Ureter (tissue), 1 donor: ENCODE measurements at regions not wholly inside any gene's neighbourhood (a gene's known extent, or its start where the extent isn't known, plus 50 kb on each side); places are given as distances from the start of the nearest gene placed in this dataset.

Experiments
- DNase-seq: peaks from one replicate; pipeline ENCODE4 v3.0.0-alpha.2; 2020; ENCODE audit warnings: low spot score
- donor health status: DM: yes; HTN: yes; CAD: no.

DNA sequence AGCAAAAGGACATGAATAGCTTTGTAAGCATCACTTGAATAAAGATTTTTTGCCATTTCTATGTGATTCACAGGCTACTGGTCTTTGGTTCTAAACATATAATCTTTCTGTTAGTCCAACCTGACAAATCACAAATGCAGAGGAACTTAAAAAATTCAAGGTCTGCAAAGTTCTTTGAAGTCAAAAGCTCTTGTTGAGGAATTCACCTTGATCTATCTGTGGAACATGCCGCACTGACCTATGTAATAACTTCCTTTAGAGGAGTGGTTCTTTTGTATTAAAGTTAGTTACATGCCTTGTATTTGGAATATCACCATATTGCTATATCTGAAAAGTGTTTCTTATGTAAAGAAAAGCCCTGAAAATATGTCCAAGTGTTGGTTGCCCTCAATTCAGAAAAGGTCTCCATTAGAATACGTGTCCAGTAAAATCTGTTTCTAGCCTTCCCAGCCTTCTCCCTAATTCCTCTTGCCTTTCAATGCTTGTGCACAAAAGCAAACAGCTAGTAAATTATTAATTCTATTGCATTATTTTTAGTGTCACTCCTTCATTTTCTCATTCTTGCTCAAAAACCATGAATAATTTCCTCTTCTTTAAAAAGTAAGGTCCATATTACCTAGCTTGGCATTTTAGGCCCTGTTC lies 1192.8 kb downstream of the FLRT2 start:
- DNase-seq, result no peak

DNA sequence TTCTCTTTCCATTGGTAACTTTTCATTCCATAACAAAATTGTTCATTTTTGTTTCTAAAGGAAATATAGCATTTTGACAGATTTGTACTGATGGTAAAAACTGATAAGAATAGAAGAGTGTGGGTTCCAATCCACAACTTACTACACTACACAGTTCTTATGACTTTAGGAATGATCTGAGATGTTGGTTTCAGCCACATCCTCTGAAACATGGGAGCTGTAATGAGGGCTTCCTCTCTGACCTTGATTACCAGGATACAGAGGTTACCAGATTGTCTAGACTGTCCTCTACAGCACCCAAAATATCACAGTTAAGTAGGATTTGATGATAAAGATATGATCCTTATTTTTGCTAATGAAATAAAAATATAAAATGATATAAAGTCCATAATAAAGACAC lies 1184.6 kb downstream of the FLRT2 start:
- no peak for DNase-seq

DNA sequence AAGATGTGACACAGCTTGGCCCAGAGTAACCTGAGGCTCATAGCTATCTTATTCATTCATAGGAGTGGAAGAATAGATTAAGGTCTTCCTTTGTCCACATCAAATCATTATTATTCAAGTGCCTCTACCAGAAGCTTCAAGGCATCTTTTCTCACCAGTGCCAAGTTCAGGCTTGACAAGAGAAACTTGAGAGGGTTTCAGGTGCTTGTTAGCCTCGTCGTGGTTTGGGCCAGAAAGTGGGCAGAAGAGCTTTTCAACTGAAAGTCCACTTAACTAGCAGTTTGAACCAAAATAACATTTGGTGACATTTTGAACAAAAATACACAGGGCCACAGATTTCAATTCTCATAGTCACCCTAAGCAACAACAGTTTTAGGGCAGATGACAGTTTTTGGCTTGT lies 1184.2 kb downstream of the FLRT2 start:
- DNase-seq, result no peak

DNA sequence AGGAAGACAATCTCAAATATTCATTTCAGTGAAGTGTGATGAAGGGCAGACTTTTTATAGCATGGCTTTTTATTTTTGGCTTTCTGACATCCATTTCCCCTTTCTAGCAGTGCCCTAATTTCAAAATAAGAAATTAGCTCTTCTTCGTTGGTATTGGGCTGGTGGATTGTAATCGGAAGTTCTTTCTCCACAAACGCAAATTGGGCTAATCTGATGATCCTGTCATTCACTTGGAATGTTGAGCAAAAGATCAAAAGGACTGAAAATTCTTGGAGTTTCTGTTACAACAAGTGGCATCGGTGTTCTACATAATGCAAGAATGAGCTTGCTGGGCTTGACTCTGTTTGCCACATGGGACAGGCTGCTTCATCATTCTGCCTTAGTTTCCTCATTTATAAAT lies 1182.8 kb downstream of the FLRT2 start:
- no peak for DNase-seq

DNA sequence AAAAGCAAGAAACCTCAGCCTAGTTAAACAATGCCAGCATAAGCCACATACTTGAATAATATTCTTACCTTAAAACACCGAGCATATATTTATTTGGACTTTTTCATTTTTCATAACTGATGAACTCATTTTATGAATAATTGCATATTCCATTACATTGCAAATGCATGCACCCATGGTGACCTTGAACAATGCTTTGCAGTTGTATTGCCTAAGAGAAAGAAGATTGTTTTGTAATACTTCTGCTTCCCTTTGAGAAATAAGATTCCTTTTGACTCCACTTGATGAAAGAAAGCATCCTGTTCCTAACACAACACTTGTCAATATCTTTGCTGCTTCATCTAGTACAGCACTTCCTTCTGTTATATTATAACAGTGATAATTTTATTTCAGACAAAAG lies 1182.2 kb downstream of the FLRT2 start:
- no peak for DNase-seq

DNA sequence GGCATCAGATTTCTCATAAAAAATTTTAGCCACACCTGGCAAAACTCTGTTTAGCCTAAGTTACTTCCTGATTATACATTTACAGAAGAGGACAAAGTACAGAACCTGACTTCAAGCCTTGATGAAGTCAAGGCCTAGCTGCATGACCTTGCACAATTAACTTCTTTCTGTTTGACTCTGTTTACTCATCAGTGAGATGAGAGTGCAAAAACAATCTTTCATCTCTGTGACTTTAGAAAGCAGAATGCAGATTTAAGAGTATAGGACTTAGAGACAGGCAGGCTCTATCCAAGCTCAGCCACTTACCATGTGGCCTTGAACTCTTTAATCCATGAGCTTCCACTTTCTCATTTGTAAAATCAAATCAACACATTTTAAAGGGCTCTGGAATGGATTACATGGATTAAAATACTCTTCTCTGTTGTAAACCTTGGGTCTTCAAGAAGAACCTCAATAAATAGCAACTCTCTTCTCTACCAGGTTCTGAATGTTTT lies 1178.9 kb downstream of the FLRT2 start:
- DNase-seq, result no peak

DNA sequence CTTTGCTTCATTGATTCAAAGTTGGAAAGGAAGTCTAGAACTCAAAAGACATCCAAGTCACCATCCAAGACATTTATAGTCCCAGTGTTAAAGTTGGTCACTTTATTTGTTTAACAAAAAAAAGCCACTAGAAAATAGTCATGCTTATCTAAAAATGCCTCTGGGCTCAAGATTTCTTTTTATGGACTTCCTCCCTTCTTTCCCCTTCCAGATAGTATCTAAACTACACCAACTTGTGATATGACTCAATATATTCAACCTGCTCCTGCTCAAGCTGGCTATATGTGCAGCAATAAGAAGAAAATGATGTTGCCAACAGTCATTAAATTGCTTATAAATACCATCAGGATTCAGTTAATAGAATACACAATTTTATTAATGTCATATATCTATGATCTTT lies 1177.1 kb downstream of the FLRT2 start:
- no peak for DNase-seq

DNA sequence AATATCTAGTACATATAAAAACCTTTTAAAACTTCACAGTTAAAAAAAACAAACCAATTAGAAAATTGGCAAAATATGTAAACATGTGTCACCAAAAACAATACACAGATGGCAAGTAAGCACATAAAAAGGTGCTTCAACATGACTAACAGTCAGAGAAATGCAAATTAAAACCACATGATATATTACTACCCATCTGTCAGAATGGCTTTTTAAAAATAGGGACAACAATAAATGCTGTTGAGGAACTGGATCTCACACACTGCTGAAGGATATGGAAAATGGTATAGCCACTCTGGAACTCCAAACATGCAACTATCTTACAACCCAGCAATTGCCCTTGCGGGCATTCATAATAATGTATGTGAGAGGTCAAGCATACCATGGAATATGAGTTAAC lies 1153.6 kb downstream of the FLRT2 start:
- DNase-seq, result no peak

DNA sequence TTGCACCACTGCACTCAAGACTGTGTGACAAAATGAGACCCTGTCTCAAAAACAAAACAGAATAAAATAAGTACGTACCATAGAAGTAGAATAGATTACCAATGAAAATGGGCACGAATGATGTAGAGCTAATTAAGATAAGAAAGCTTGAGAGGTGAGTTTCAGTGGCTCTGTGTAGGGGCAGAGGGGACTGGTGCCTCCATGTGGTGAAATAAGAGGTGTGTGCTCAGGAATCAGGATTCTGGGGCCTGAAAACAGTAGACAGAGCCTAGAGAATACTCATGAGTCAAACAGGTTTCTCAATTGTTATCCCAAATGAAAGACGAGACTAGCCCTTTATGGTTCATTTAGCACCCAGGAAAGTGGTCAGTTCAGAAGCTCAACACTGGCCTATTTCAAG lies 1145.1 kb downstream of the FLRT2 start:
- DNase-seq, result no peak

DNA sequence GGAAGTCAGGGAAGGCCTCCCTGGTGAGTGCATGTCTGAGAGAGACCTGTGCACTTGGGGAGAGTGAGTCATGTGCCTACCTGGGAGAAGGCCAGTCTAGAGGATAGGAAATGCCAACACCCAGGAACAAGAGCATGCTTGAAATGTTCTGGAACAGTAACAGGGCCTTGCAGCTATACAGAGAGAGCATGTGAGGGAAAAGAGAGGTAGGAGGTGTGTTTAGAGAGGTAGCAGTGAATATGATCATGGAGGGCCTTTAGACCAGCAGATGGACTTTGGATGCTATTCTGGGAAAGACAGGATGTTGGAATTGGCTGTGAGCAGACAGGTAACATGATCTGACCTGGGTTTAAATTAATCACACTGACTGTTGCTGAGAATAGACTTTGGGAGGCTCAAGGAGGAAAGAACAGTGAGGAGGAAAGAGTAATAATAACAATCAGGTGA lies 1143.6 kb downstream of the FLRT2 start:
- DNase-seq, result no peak

DNA sequence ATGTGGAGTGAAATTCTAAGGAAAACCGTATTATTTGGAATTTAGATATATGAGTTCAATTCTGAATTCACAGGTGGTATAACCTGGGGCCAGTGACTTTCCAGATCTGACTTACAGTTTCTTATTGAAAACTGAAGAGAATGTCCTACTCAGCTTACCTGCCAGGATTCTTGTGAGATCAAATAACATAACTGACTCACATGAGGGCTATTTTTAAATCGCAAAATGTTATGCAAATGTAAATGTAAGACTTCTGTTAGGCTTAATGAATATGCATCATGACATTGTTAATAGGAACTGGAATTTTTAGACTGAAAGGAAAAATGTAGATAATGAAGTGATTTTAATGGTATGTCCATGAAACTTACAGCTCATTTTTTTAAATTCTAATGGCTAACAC lies 1142.1 kb downstream of the FLRT2 start:
- no peak for DNase-seq

DNA sequence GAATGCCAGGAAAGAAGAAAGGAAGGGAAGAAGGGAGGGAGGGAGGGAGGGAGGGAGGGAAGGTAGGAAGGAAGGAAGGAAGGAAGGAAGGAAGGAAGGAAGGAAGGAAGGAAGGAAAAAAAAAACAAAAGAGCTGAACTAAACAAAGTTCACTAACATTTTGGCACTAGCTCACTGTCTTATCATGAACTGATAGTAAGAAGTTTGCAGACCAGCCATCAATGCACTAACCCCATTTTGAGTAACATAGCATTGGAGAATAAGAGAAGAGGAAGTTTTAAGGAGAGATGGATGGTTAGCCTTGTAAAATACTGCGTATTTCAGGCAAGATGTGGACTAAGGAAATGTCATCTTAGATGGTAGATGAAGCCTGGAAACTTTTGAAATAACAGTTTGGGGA lies 1136.0 kb downstream of the FLRT2 start:
- DNase-seq, result no peak

DNA sequence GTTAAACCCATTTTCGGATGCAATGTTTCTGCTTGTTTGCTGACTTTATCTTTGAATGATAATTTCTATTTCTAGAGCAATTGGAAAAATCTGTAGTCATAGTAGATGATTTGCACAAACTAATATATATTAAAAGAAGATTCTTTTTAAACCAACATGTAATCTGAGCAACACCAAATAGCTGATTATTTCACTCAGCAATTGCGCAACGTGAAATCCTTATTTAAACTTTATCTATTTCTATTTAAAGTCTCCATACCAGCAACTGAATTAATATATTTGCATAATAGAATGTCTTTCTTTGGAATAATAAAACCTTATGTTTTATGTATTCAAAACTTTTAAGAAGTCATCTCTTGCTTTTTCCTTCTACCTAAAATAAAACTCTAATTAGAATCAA lies 1132.4 kb downstream of the FLRT2 start:
- no peak for DNase-seq

DNA sequence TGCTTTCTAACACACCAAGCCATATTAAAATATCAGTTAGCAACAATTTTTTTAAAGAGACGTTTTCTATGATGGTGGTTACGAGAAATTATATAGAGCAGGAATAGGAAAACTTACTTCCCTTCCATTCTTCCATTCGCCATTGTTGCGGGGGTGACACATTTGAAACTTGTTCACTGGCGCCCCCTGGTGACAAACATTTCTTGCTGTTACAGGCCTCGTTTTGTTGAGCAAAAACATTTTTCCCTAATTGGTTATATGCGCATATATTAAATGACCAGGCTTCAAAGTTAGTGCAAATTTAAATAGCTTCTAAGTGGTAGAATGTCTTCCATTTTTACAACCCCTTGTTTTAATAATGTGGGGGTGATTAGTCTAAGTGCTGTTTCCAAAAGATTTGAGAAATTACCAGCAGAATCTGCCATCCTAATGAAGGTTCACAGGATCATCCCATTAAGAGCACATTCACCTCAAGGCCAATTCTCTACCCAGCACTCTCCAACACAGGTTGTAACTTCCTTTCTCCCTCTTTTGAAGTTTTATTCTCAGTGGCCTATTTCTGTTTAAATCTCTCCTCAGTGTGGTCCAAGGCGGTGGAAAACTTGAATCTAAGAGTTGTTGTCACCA lies 1124.7 kb downstream of the FLRT2 start:
- peak; percentile 50 for DNase-seq

DNA sequence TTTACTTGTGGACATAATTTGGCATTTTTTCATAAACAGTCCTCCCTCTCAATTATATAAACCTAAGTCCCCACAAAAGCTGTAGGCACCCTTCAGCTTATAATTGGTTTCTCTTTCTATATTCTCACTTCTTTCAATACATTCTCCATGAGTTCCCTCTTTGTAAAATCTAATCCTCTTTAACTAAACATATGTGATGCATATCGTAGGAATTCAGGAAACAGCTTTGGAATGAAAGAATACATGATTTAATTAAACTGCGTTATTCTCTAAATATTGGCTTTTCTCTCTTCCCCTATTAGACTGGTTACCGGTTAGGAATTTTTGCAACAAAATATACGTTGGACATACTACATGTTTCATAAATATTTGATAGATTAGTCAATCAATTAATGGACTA lies 1122.6 kb downstream of the FLRT2 start:
- DNase-seq, result no peak

DNA sequence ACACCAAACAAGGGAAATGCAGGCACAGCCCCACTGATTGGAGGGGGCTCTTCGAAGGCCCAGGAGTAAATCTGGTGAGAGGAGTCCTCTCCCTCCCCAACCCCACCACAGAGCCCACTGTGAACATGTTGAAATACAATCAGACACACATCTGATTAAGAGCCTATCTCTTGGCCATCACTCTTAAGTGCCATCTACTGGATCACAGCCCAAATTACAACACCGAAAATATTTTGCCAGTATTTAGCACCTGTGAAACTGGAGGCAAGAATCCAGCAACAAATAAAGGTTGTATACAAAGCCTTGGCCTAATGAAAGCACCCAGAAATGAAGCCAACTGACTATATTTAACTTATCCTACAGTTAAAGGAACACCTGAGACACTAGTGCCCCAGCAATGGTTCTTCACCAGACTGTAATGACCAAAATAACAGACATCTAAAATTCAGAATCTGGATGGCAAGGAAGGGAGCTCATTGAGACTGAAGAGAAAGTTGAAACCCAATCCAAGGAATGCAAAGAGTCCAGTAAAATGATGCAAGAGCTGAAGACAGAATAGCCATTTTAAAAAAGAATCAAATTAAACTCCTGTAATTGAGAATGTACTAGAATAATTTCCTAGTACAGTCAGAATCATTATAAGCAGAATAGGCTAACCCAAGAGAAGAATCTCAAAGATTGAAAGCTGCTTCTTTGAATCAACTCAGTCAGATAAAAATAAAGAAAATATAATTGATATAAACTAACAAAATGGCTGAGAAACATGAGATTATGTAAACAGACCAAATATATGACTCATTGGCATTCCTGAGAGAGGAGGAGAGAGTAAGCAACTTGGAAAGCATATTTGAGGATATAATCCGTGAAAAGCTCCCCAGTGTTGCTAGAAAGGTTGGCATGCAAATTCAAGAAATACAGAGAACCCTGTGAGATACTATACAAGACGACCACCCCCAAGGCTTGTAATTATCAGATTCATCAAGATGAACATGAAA lies 1117.0 kb downstream of the FLRT2 start:
- DNase-seq, result no peak

DNA sequence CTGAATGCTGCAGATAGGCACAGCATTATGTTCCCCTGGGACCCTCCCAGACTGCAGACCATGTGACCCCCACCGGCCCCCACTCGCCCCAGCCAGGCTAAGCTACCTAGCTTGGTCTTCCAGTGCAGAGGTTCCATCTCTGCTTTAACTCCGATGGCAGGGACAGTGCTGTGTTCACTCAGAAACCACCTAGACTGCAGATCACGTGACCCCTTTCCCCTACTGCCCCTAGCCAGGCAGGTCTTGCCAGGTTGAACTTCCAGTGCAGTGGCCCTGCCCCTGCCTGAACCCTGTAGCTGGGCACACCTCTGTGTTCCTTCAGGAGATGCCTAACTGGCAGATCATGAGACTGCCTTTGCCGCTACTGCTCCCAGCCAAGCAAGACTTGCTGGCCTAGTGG lies 1116.2 kb downstream of the FLRT2 start:
- no peak for DNase-seq

DNA sequence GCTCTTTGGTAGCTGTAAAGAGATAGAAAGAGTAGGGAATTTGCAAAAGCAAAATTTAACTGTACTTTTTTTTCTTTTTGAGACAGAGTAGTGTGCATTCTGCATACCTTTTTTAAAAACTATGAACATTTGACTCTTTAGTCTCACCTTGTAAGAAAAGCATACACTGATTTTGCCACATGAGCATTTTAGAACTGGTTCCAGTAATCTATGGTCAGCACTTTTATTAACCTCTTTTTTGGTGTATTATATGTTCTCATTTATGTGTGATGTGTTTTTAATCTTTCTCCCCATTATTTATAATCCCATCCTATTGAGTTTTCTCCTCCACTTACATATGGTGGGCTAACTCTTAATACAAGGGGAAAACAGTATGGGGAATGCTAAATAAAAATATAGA lies 1111.4 kb downstream of the FLRT2 start:
- DNase-seq, result no peak

DNA sequence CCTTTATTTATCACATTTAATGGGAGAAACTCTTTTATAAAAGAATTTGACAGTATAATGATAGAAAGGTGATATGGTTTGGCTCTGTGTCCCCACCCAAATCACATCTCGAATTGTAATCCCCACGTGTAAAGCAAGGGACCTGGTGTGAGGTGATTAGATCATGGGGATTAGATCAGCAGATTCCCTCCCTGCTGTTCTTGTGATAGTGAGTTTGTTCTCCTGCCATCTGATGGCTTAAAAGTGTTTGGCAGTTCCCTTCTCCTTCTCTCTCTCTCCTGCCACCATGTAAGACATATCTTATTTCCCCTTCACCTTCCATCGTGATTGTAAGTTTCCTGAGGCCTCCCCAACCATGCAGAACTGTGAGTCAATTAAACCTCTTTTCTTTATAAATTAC lies 1110.3 kb downstream of the FLRT2 start:
- DNase-seq, result no peak

DNA sequence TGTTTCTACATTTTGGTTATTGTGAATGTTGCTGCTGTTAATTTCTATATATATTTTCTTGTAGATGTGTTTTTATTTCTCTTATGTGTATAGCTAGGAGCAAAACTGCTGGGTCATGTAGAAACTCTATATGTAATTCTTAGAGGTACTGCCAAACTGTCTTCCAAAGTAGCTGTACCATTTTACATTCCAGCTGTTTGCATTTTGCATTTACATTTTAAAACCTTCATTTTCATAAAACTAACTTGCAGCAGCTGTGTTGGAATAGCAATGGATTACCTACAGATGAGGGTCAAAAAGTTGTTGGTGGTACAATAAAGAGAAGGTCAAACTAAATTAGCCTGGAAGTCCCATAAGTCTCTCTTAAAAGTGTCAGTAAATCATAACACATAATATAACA lies 1109.7 kb downstream of the FLRT2 start:
- DNase-seq, result no peak

DNA sequence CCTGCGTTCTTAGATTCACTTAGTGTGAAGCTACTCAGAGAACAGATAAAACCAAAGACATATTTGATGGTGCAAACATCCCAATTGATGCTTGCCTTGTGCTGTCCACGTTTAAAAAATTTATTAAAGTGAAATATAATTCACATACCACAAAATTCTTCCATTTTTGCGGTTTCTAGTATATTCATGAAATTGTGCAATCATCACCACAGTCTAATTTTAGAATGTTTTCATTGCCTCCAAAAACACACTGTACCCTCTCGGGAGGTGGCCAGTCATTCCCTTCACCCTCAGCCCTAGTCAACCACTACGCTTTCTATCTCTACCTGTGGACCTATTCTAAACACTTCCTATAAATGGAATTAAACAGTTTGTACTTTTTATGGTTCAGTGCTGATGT lies 1109.2 kb downstream of the FLRT2 start:
- DNase-seq, result no peak

DNA sequence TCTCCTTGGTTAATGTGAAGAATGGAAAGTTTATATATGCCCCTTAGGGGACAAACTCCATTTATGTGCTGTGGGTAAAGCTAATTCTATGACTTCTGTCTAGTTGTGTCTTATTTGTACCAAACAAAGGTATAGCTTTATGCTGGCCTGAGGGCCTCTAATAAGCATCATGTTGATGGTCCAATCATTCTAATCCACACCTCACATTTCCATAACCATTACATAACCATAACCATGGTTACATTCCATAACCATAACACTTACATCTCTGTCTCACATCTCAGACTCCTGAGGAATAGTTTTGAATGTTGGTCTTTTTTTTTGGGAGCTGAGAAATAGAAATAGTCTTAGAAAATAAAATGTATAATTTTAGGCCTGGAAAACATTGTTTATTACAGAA lies 1097.1 kb downstream of the FLRT2 start:
- no peak for DNase-seq

DNA sequence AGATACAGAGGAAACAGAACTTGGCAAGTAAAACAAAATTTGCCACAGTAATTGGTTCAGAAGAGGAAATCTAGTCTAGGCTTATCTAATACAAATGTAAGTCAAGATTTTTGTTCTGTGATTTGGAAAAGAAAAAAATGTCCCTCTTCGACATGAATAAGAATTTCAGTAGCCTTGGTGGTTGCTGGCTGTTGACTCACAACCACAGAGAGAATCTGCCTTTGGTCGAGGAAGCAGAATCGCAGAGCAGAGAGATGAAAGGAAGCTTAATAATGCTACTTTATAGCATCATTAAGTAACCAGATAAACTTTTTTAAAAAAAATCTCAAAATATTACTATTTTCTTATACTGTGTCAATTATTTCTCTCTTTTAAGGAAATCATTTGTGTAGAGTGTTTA lies 1096.6 kb downstream of the FLRT2 start:
- no peak for DNase-seq
